GM12875 (cell line): ENCODE measurements at regions not wholly inside any gene's neighbourhood (a gene's known extent, or its start where the extent isn't known, plus 50 kb on each side); places are given as distances from the start of the nearest gene placed in this dataset.

Experiments used
- H3K4me3 ChIP-seq: one replicate; pipeline ENCODE4 v1.5.1; 2011; ENCODE audit warnings: low read depth, low read length, control low read depth
- TF ChIP-seq, protein P1 (sequence below): IDR thresholded peaks from 2 replicates; pipeline ENCODE4 v1.5.1; 2011; ENCODE audit warnings: low read depth, mild to moderate bottlenecking, control low read depth, inconsistent platforms, low read length, moderate library complexity, borderline replicate concordance; ENCODE audit not compliant: insufficient read depth

DNA sequence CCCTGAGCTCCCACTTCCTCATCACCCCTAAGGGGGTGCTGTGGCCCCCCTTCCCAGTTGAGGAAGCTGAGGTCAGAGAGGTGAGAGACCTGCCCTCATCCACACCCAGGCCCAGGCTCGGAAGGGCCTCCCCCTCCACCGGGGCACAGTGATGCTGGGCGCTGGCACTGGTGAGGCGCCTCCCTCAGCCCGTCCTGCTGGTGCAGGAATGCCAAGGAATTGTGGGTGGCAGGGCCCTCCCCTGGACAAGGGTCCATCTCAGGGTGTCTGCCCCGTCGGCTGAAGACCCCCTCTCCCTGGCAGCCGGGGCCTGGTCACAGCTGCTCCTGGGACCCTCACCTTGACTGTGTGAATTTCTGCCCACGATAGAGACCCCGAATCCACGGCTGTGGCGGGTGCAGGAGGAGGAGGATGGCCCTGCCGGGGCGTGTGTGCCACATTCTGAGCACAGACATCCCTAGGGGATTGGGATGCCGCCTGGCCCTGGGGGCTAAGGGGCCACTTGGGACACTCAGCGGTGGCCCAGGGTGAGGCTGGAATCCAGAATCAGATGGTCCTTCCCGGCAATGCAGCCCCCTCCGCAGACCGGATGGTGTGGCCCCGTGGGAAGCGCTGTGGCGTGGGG is 70.2 kb upstream of the GATA5 start:
- TF ChIP-seq, protein P1, sequence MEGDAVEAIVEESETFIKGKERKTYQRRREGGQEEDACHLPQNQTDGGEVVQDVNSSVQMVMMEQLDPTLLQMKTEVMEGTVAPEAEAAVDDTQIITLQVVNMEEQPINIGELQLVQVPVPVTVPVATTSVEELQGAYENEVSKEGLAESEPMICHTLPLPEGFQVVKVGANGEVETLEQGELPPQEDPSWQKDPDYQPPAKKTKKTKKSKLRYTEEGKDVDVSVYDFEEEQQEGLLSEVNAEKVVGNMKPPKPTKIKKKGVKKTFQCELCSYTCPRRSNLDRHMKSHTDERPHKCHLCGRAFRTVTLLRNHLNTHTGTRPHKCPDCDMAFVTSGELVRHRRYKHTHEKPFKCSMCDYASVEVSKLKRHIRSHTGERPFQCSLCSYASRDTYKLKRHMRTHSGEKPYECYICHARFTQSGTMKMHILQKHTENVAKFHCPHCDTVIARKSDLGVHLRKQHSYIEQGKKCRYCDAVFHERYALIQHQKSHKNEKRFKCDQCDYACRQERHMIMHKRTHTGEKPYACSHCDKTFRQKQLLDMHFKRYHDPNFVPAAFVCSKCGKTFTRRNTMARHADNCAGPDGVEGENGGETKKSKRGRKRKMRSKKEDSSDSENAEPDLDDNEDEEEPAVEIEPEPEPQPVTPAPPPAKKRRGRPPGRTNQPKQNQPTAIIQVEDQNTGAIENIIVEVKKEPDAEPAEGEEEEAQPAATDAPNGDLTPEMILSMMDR: no peak
- H3K4me3 ChIP-seq: no peak overlapping the region

DNA sequence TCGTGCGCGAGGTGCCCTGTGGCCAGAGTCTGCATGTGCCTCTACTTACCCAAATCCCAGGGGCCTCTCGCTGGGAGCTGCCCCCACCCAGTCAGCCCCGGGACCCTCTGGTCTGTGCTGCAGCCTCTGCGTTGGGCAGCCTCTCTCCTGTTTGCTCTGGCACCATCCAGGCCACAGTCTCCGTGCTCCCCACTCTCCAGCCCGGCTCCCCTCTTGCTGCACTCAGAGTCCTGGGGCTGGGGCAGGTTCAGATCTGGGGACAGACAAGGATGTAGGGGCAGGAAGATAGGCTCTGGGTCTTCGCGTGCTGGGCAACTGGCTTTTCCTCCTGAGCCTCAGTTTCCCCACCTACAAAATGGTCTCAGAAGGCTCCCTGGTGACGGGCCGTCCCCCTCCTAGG is 70.8 kb upstream of the GATA5 start:
- TF ChIP-seq, protein P1: no peak
- no peak overlapping the region for H3K4me3 ChIP-seq

DNA sequence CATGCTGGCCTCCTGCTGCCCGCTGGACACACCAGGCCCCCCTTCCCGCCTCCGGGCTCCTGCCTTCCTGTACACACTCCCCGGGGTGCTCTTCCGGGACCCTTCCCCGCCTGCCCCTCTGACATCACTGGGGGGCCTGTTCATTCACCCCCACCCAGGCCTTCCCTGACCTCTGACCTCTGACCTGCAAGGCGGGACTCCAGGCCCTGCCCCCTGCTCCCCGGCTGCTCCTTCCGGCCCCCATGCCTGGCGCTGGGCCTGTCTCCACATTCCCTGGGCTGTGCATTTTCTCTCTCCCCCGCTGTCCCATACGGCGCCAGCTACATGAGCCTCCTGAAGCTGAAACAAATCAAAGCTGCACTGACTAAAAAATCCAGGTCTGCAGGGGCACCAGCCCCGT is 71.6 kb upstream of the GATA5 start:
- H3K4me3 ChIP-seq: no peak overlapping the region
- TF ChIP-seq, protein P1: no peak

DNA sequence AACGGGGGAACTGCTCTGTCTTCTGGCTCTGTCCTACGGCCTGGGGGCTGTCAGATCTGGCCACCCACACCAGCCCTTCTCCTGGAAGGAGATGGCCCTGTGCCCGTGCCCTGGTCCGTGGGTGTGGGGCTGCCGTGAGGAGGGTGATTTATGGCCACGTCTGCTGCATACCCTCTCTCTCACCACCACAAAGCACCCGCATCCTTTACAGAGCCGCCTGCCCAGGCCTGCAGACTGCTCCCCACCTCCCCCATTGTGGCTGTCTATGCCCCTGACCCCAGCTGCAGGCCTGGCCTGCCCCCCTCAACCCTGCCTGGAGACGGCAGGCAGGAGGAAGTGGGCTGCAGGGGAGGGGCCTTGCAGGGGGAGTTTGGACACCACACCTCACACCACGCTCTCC is 72.7 kb upstream of the GATA5 start:
- H3K4me3 ChIP-seq: no peak overlapping the region
- TF ChIP-seq, protein P1: no peak

DNA sequence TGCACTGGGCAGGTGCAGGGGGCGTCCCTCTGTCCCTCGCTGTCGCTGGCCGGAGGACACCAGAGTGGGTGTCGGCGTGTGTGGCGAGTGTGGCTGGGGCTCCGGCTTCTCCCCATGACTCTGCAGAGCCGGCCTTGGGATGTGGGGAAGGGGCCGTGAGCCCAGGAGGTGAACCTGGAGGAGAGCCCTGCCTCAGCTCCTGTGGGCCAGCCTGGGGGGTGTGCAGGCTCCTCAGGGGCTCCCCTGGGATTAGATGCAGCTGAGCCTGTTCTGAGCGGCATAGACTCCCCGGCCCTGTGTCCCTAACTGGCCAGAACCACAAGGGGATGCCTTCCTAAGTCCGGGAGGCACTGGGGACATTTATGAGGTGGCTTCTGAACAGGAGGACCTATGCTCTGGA is 73.2 kb upstream of the GATA5 start:
- no peak overlapping the region for H3K4me3 ChIP-seq
- TF ChIP-seq, protein P1: no peak

DNA sequence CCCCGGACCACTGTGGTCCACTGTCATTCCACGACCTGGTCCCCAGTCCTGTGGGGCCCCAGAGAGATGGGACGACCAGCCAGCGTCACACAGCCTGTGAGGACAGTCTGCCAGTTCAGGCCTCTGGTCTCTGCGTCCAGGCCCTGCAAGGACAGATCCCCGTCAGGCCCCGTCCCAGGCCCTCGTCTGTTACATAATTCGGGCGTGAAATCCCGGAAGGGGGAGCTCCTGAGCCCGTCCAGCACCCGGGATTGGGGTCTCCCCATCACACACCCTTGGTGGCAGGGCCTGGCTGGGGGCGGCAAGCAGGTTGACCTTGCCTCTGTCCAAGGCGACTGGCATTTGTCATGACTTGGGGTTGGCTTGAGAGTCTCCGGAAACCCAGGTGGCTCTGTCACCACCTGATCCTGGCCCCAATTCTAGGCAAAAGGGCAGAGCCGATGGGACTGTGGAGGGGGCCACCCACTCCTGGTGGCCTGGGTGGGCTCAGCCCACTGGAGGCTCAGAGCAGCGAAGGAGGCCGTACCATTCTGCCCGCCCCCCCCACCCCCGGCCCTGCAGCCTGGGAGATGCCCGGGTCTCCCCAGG is 73.8 kb upstream of the GATA5 start:
- TF ChIP-seq, protein P1: 0 out of 2 replicates have a peak, but pooled peaks have one; percentile 16

DNA sequence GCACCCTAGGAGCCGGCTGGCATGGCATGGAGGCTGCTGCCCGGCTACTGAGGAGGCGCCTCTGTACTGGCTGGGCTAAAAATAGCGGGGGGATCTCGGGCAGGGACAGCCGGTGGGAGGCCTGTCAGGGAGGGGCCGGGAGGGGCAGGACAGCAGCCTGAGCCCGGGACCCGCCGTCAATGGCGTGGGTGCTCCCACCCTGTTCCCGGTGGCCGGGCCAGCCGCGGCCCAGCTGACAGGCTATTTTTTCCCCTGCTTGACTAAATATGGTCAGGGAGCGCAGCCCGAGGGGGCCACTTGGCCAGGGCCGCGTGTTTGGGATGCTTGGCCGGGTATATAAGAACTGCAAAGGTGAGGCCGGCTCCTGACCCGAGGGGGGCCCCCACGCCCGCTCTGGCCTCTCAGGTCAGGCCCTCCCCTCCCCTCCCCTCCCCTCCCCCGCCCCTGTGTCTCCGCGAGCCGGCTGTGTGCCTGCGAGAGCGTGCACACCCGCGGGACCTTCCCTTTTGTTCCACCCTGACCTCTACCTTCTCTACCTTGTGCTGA is 74.4 kb upstream of the GATA5 start:
- TF ChIP-seq, protein P1: no peak
- H3K4me3 ChIP-seq: no peak overlapping the region

More for the DNA sequence above, 73.8 kb upstream of the GATA5 start:
- H3K4me3 ChIP-seq: no peak overlapping the region
